Kidney (tissue), 13 donors: ENCODE measurements at regions not wholly inside any gene's neighbourhood (a gene's known extent, or its start where the extent isn't known, plus 50 kb on each side); places are given as distances from the start of the nearest gene placed in this dataset.

ENCODE experiments used
- DNase-seq, 5 donors: peaks; one replicate each; pipeline ENCODE4 v3.0.0-alpha.2; 2013 to 2020
- FAIRE-seq: peaks from 2 replicates; lab custom pipeline; 2012; peaks lifted over from hg19 to GRCh38; lab: Jason Lieb, UNC
- H3K27ac ChIP-seq, 2 donors: one replicate each; pipeline ENCODE4 v1.7.0; 2013; ENCODE audit warnings: low read depth in 2 of 2, low read length in 2 of 2, inconsistent platforms in 1 of 2
- H3K27me3 ChIP-seq: one replicate; pipeline ENCODE4 v1.7.1; 2013; ENCODE audit warnings: low read length, inconsistent platforms; ENCODE audit not compliant: control insufficient read depth, insufficient read depth
- H3K36me3 ChIP-seq, 3 donors: one replicate each; pipeline versions ENCODE4 v1.7.0 to v1.7.1; 2013; ENCODE audit warnings: low read length in 3 of 3, control low read depth in 1 of 3, inconsistent platforms in 1 of 3; ENCODE audit not compliant: insufficient read depth in 3 of 3, control insufficient read depth in 2 of 3
- H3K4me1 ChIP-seq, 3 donors: one replicate each; pipeline versions ENCODE4 v1.7.0 to v1.7.1; 2013; ENCODE audit warnings: low read length in 3 of 3, inconsistent platforms in 1 of 3, low read depth in 1 of 3; ENCODE audit not compliant: control insufficient read depth in 2 of 3, insufficient read depth in 2 of 3
- H3K4me3 ChIP-seq, 3 donors: one replicate each; pipeline versions ENCODE4 v1.7.0 to v1.8.1; 2013; ENCODE audit warnings: low read length in 3 of 3, control low read depth in 1 of 3, inconsistent platforms in 1 of 3
- H3K9ac ChIP-seq, 3 donors: one replicate each; pipeline versions ENCODE4 v1.7.0 to v1.7.1; 2013; ENCODE audit warnings: low read length in 3 of 3, control low read depth in 1 of 3, inconsistent platforms in 1 of 3
- H3K9me3 ChIP-seq, 3 donors: one replicate each; pipeline versions ENCODE4 v1.7.0 to v1.7.1; 2013; ENCODE audit warnings: low read length in 3 of 3, control low read depth in 1 of 3, inconsistent platforms in 1 of 3; ENCODE audit not compliant: control insufficient read depth in 2 of 3, insufficient read depth in 1 of 3
- intact Hi-C: fragments of 100-400 bp; cut with DNase I; formaldehyde crosslinking; loops from one replicate; pipeline ENCODE4 v1.11.1; 2022
- TF ChIP-seq, protein P1 (sequence below): IDR thresholded peaks from 3 replicates; pipeline ENCODE4 v1.5.1; 2012; ENCODE audit warnings: mild to moderate bottlenecking, moderate library complexity, borderline replicate concordance; ENCODE audit not compliant: insufficient read depth; ENCODE audit errors: extremely low read depth
- donor health status: control.
- donor health status: control.
- donor health status: control.
- donor health status: control.
- donor health status: control.
- donor health status: DM: yes; HTN: yes; CAD: no.
- donor health status: Normal renal cell carcinoma (clear cell type).

DNA sequence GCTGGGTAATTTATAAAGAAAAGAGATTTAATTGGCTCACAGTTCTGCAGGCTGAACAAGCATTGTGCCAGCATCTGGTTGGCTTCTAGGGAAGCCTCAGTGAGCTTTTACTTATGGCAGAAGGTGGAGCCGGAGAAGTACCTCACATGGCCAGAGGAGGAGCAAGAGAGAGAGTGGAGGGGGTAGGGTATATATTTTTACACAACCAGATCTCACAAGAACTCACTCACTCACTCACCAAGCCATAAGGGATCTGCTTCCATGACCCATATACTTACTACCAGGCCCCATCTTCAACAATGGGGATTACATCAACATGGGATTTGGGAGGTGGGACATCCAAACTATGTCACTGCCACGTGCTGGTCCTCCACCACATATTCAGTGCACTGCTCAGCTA, 117.2 kb upstream of the PRNP start:
- no peaks in the 10 kb centered on the region for H3K36me3 ChIP-seq
- peaks cover 0 to 2% (median 0%) of the 10 kb centered on the region in 3 donors for H3K9me3 ChIP-seq
- H3K27ac ChIP-seq, result no peak overlapping the region
- intact Hi-C loops, result no loop called here
- DNase-seq (no peak), FAIRE-seq (no peak)
- no peaks in the 10 kb centered on the region for H3K4me1 ChIP-seq
- H3K4me3 ChIP-seq, result no peak overlapping the region
- TF ChIP-seq, protein P1, sequence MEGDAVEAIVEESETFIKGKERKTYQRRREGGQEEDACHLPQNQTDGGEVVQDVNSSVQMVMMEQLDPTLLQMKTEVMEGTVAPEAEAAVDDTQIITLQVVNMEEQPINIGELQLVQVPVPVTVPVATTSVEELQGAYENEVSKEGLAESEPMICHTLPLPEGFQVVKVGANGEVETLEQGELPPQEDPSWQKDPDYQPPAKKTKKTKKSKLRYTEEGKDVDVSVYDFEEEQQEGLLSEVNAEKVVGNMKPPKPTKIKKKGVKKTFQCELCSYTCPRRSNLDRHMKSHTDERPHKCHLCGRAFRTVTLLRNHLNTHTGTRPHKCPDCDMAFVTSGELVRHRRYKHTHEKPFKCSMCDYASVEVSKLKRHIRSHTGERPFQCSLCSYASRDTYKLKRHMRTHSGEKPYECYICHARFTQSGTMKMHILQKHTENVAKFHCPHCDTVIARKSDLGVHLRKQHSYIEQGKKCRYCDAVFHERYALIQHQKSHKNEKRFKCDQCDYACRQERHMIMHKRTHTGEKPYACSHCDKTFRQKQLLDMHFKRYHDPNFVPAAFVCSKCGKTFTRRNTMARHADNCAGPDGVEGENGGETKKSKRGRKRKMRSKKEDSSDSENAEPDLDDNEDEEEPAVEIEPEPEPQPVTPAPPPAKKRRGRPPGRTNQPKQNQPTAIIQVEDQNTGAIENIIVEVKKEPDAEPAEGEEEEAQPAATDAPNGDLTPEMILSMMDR, result no peak
- no peaks in the 10 kb centered on the region for H3K27me3 ChIP-seq
- H3K9ac ChIP-seq, result no peak overlapping the region

DNA sequence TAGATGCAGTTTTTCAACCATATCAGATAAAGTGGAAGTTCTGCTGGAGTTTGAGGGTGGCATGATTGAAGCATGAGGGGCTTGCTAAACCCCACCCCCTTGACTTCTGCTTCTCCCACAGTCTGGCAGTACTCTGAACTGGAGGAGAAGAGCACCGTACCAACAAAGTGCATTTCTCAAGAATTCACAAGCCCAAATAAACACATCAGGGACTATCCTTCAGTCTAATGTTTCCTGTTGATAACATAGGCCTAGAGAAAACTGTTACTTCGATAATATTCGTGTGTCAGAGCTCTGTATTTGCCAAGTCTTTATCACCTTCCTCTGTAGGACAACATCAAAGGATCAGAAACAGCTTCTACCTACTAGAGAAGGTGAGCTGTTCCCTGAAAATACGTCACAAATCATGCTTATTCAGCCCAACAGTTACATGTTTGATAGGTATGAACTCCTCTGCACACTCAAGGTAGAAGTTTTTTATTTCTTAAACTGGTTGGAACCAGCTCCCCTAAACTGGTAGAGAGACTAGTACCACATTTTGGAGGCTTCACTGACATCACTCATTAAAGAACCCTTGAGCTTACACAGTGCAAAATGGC, 117.8 kb upstream of the PRNP start:
- DNase-seq (no peak), FAIRE-seq (no peak)
- H3K4me3 ChIP-seq, result no peak overlapping the region
- no peak overlapping the region for H3K9ac ChIP-seq
- H3K27ac ChIP-seq, result no peak overlapping the region
- intact Hi-C loops, result no loop called here
- H3K27me3 ChIP-seq, result no peaks in the 10 kb centered on the region
- H3K36me3 ChIP-seq, result no peaks in the 10 kb centered on the region
- no peaks in the 10 kb centered on the region for H3K4me1 ChIP-seq
- TF ChIP-seq, protein P1, result no peak
- H3K9me3 ChIP-seq, result peaks cover 0 to 2% (median 0%) of the 10 kb centered on the region in 3 donors

DNA sequence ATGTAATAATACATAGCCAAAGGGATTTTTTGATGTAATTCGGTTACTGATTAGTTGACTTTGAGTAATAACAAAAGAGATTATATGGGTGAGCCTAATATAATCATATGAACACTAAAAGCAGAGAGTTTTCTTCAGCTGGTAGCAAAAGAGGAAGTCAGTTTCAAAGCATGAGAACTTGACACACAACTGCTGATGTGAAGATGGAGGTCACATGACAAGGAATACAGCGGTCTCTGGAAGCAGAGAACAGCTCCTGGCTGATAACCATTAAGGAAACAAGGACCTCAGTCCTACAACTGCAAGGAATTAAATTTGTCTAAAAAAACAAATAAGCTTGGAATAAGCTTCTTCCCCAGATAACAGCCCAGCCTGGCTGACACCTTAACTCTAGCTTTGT, 119.1 kb upstream of the PRNP start:
- no peak overlapping the region for H3K4me3 ChIP-seq
- H3K27ac ChIP-seq, result no peak overlapping the region
- no peak overlapping the region for H3K9ac ChIP-seq
- intact Hi-C loops, result no loop called here
- H3K27me3 ChIP-seq, result no peaks in the 10 kb centered on the region
- no peaks in the 10 kb centered on the region for H3K4me1 ChIP-seq
- TF ChIP-seq, protein P1, result no peak
- peaks cover 0 to 2% (median 0%) of the 10 kb centered on the region in 3 donors for H3K9me3 ChIP-seq
- no peaks in the 10 kb centered on the region for H3K36me3 ChIP-seq
- no peak for DNase-seq
- FAIRE-seq, result no peak

DNA sequence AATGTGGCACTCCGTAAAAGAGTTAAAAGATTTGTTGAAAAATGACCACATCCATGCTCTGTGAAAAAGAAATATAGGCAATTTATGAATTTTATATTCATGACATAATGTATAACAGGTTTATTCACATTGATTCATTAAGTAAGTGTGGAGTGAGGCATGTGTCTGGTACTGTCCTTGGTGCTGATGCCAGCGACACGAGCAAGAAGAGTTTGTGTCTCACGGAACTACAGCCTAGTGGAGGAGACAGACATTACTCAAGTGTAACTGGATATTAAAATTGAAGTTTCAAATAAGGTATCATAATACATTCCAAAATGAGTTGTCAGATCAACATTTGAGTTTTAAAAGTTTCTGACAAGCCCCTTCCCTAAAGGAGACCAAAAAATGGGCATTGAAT, 122.7 kb upstream of the PRNP start:
- TF ChIP-seq, protein P1, result no peak
- no peaks in the 10 kb centered on the region for H3K27me3 ChIP-seq
- no peak overlapping the region for H3K27ac ChIP-seq
- intact Hi-C loops, result no loop called here
- H3K4me1 ChIP-seq, result no peaks in the 10 kb centered on the region
- FAIRE-seq (no peak), DNase-seq (peak in 3 of 5 donors; percentile 24 to 72 (median 35))
- H3K4me3 ChIP-seq, result no peak overlapping the region
- peaks cover 0 to 2% (median 0%) of the 10 kb centered on the region in 3 donors for H3K9me3 ChIP-seq
- no peak overlapping the region for H3K9ac ChIP-seq
- H3K36me3 ChIP-seq, result no peaks in the 10 kb centered on the region
